ENCODE measurements at regions not wholly inside any gene's neighbourhood (a gene's known extent, or its start where the extent isn't known, plus 50 kb on each side); places are given as distances from the start of the nearest gene placed in this dataset.

DNA sequence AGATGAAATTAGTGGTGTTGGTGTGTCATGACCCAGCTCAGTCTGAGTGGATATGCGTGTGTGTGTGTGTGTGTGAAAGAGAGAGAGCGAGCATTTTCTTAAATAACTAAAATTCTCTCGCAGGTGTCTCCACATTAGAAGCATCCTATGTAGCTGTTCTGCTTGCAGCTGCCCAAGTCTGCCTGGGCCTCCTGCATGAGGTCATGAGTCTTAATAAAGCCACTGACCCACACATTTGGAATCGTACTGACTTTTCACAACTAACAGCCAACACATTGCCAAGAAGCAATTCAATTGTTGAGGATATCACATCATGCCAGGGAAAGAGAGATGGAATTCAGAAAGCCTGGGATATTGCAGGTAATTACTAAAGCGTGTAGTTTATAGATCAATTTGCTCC, 238.2 kb upstream of the AJAP1 start:
- TF ChIP-seq EP300 (IDR thresholded peaks at IDR 0.05) = no peak
- TF ChIP-seq, protein P1, sequence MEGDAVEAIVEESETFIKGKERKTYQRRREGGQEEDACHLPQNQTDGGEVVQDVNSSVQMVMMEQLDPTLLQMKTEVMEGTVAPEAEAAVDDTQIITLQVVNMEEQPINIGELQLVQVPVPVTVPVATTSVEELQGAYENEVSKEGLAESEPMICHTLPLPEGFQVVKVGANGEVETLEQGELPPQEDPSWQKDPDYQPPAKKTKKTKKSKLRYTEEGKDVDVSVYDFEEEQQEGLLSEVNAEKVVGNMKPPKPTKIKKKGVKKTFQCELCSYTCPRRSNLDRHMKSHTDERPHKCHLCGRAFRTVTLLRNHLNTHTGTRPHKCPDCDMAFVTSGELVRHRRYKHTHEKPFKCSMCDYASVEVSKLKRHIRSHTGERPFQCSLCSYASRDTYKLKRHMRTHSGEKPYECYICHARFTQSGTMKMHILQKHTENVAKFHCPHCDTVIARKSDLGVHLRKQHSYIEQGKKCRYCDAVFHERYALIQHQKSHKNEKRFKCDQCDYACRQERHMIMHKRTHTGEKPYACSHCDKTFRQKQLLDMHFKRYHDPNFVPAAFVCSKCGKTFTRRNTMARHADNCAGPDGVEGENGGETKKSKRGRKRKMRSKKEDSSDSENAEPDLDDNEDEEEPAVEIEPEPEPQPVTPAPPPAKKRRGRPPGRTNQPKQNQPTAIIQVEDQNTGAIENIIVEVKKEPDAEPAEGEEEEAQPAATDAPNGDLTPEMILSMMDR (IDR thresholded peaks at IDR 0.05) = no peak

Measured in tibial nerve (tissue), 4 donors.